ENCODE measurements at regions not wholly inside any gene's neighbourhood (a gene's known extent, or its start where the extent isn't known, plus 50 kb on each side); places are given as distances from the start of the nearest gene placed in this dataset.
A peak's percentile ranks its signal among the peaks of the same experiment; 100 is the strongest.

GRCh38 chr1:227453631-227454355 lies 109.6 kb upstream of the ZNF678 start:
- intact Hi-C loops (cut with DNase I) = loop anchor here in 1 of 2 donors (10.0 kb wide), 1 partner anchor 689 kb away; no protein-coding TSS in a partner anchor
- no peak for DNase-seq (ENCODE audit: low spot score)

- intact Hi-C loops (cut with DNase I) = loop anchor here in 1 of 2 donors (10.0 kb wide), 1 partner anchor 687 kb away; no protein-coding TSS in a partner anchor
Measured at GRCh38 chr1:227451954-227452353, 111.4 kb upstream of the ZNF678 start.

GRCh38 chr1:227451057-227451456 lies 112.3 kb upstream of the ZNF678 start:
- no peak for DNase-seq (ENCODE audit: low spot score)
- intact Hi-C loops (cut with DNase I) = loop anchor here in 1 of 2 donors (10.0 kb wide), 1 partner anchor 686 kb away; no protein-coding TSS in a partner anchor

More at GRCh38 chr1:227451954-227452353, 111.4 kb upstream of the ZNF678 start:
- DNase-seq (ENCODE audit: low spot score) = no peak

- intact Hi-C loops (cut with DNase I) = loop anchor here in 1 of 2 donors (10.0 kb wide), 1 partner anchor 686 kb away; no protein-coding TSS in a partner anchor
- DNase-seq (ENCODE audit: low spot score) = no peak
Measured at GRCh38 chr1:227450489-227450888, 112.9 kb upstream of the ZNF678 start.

GRCh38 chr1:227449741-227450441 lies 113.5 kb upstream of the ZNF678 start:
- intact Hi-C loops (cut with DNase I) = loop anchor here in 1 of 2 donors (10.0 kb wide), 1 partner anchor 685 kb away; no protein-coding TSS in a partner anchor
- DNase-seq (ENCODE audit: low spot score) = no peak

GRCh38 chr1:227449051-227449450 lies 114.3 kb upstream of the ZNF678 start:
- no peak for DNase-seq (ENCODE audit: low spot score)
- intact Hi-C loops (cut with DNase I) = no loop called here

- intact Hi-C loops (cut with DNase I) = no loop called here
- peak; percentile 84 for DNase-seq (ENCODE audit: low spot score)
Measured at GRCh38 chr1:227447531-227447990, 115.8 kb upstream of the ZNF678 start.

GRCh38 chr1:227445746-227446145 lies 117.6 kb upstream of the ZNF678 start:
- no peak for DNase-seq (ENCODE audit: low spot score)
- intact Hi-C loops (cut with DNase I) = no loop called here

- intact Hi-C loops (cut with DNase I) = no loop called here
- DNase-seq (ENCODE audit: low spot score) = no peak
Measured at GRCh38 chr1:227445092-227445674, 118.2 kb upstream of the ZNF678 start.

GRCh38 chr1:227440182-227440581 lies 121.9 kb upstream of the CDC42BPA start:
- no peak for DNase-seq (ENCODE audit: low spot score)
- intact Hi-C loops (cut with DNase I) = no loop called here

GRCh38 chr1:227437495-227438008 lies 119.3 kb upstream of the CDC42BPA start:
- intact Hi-C loops (cut with DNase I) = no loop called here
- DNase-seq (ENCODE audit: low spot score) = no peak

- intact Hi-C loops (cut with DNase I) = no loop called here
Measured at GRCh38 chr1:227434808-227435444, 116.6 kb upstream of the CDC42BPA start.

GRCh38 chr1:227433663-227434341 lies 115.5 kb upstream of the CDC42BPA start:
- intact Hi-C loops (cut with DNase I) = no loop called here
- no peak for DNase-seq (ENCODE audit: low spot score)

More at GRCh38 chr1:227434808-227435444, 116.6 kb upstream of the CDC42BPA start:
- no peak for DNase-seq (ENCODE audit: low spot score)

GRCh38 chr1:227432981-227433380 lies 114.7 kb upstream of the CDC42BPA start:
- no peak for DNase-seq (ENCODE audit: low spot score)
- intact Hi-C loops (cut with DNase I) = no loop called here

- DNase-seq (ENCODE audit: low spot score) = no peak
- intact Hi-C loops (cut with DNase I) = no loop called here
Measured at GRCh38 chr1:227432181-227432535, 113.9 kb upstream of the CDC42BPA start.

GRCh38 chr1:227429447-227430359 lies 111.4 kb upstream of the CDC42BPA start:
- intact Hi-C loops (cut with DNase I) = no loop called here
- no peak for DNase-seq (ENCODE audit: low spot score)

GRCh38 chr1:227428803-227429202 lies 110.5 kb upstream of the CDC42BPA start:
- intact Hi-C loops (cut with DNase I) = no loop called here
- no peak for DNase-seq (ENCODE audit: low spot score)

- DNase-seq (ENCODE audit: low spot score) = no peak
- intact Hi-C loops (cut with DNase I) = no loop called here
Measured at GRCh38 chr1:227427411-227427810, 109.1 kb upstream of the CDC42BPA start.

All from posterior vena cava (tissue), 2 donors.